Fibroblast of pulmonary artery (primary cell): ENCODE measurements at regions not wholly inside any gene's neighbourhood (a gene's known extent, or its start where the extent isn't known, plus 50 kb on each side); places are given as distances from the start of the nearest gene placed in this dataset.

ENCODE experiments used
- DNase-seq: peaks from one replicate; pipeline ENCODE4 v3.0.0-alpha.2; 2010; ENCODE audit warnings: low read depth
- H3K4me3 ChIP-seq: replicated peaks from 2 replicates; pipeline ENCODE4 v1.5.1; 2011; ENCODE audit warnings: low read depth, mild to moderate bottlenecking, control low read depth, low read length, moderate library complexity
- TF ChIP-seq, protein P1 (sequence below): IDR thresholded peaks from 2 replicates; pipeline ENCODE4 v1.5.1; 2011; ENCODE audit warnings: mild to moderate bottlenecking, control low read depth, low read length, inconsistent platforms; ENCODE audit errors: missing control alignments

DNA sequence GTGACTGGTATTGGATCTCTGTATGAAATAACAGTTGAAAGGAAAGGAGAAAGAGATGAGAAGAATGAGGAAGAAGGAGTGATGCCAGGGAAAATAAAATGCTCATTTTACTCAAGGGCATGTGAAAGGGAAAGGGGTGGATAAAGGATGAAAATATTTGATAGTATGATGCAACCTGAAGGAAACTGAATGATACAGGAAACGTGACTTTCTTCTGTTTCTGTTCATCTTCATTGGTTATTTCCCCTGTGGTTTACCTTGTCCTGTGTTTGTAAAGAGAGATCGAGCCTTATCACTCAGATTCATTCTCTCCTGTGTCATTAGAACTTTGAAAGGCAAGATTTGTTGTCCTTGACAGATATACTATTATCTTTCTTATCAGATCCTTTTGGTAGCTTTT, 243.6 kb upstream of the SLITRK3 start:
- DNase-seq, result peak; percentile 11
- H3K4me3 ChIP-seq, result no peak overlapping the region
- TF ChIP-seq, protein P1, sequence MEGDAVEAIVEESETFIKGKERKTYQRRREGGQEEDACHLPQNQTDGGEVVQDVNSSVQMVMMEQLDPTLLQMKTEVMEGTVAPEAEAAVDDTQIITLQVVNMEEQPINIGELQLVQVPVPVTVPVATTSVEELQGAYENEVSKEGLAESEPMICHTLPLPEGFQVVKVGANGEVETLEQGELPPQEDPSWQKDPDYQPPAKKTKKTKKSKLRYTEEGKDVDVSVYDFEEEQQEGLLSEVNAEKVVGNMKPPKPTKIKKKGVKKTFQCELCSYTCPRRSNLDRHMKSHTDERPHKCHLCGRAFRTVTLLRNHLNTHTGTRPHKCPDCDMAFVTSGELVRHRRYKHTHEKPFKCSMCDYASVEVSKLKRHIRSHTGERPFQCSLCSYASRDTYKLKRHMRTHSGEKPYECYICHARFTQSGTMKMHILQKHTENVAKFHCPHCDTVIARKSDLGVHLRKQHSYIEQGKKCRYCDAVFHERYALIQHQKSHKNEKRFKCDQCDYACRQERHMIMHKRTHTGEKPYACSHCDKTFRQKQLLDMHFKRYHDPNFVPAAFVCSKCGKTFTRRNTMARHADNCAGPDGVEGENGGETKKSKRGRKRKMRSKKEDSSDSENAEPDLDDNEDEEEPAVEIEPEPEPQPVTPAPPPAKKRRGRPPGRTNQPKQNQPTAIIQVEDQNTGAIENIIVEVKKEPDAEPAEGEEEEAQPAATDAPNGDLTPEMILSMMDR, result no peak

DNA sequence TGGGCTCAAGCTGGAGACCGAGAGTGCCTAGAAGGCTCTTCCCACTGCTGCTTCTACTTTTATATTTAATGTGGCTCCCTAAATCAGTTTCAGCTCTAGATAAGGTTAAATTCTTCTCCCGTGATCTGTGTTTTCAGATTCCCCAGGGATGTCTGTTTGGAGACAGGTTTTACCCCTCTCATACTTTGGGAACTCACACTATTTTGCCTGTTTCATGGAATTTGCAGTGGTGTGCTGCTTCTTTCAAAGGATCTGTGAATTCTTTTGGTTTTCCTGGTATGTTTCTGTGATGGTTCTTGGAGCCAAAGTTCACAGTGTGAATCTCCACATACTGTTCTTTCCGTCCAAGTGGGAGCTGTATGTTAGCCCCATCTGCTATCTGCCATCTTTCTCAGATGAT, 238.3 kb upstream of the SLITRK3 start:
- no peak for DNase-seq
- TF ChIP-seq, protein P1, result no peak

DNA sequence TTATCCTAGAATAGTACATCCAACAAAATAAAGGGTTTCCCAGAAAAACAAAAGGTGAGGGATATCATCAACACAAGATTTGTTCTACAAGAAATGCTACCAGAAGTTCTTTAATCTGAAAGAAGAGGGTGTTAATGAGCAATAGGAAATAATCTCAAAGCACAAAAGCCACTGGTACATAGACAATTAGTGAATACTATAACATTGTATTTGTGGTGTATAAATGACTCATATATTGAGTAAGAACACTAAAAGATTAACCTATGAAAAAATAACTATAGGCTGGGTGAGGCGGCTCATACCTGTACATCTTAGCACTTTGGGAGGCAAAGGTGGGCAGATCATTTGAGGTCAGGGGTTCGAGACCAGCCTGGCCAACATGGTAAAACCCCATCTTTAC, 210.2 kb upstream of the SLITRK3 start:
- TF ChIP-seq, protein P1, result no peak
- no peak overlapping the region for H3K4me3 ChIP-seq
- no peak for DNase-seq

More for the DNA sequence above, 238.3 kb upstream of the SLITRK3 start:
- H3K4me3 ChIP-seq, result no peak overlapping the region

DNA sequence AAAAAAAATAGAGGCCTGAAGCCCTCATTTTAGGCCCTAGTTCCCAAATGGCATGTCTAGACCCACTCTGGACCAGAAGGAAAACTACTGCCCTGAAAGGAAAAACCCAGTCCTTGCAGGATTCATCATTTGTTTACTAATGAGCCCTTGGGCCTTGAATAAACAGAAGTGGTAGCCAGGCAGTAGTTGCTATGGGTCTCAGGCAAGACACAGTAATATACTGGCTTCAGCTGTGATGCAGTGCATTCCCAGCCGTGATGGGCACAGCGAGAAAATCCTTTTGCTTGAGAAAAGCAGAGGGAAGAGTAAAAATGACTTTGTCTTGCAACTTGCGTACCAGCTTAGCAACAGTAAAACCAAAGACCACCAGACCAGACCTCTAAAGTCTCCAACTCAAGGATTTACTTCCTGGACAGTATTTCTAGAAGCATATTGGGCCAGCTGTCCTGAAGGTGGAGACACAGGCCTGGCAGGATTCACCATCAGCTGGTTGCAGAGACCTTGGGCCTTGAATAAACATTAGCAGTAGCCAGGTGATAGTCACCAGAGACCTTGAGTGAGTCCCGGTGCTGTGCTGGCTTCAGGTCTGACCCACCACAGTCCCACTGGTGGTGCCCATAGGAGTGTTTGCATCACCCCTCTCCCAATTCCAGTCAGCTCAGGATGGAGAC, 208.3 kb upstream of the SLITRK3 start:
- TF ChIP-seq, protein P1, result no peak
- no peak for DNase-seq
- no peak overlapping the region for H3K4me3 ChIP-seq

DNA sequence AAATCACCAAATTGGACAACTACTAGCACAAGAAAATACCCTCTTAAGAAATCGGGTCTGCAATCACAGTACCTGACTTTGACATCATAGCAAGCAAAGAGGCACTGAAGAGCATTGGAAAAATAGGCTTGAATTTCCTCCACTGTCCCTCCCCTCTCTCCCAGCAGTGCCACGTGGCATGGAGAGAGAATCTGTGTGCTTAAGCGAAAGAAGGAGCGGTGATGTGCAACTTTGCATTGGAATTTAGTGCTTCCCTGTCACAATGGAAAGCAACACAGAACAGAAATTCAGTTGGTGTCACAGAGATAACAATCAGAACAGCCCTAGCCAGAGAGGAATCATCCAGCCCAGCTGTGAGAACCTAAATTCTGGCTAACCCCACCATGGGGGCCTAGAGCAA, 207.5 kb upstream of the SLITRK3 start:
- TF ChIP-seq, protein P1, result no peak
- no peak overlapping the region for H3K4me3 ChIP-seq
- DNase-seq, result no peak

DNA sequence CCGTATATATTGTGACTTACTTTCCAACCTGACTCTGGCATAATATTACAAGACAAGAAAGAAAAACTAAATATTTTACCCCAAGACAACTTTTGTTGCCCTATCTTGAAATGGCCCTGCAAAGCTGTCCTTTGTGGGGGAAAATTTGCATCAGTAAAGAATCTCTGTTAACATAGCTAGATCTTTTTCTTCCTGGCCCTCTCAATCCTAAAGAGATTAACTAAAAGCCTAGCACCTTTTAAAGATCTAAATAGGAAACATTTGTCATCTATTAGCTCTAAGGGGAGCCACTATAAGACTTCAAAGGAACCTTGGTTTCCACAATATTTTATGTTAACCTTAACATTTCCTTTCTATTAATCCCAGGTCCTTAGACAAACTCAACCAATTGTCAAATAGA, 199.0 kb upstream of the SLITRK3 start:
- TF ChIP-seq, protein P1, result no peak
- no peak for DNase-seq
- no peak overlapping the region for H3K4me3 ChIP-seq

DNA sequence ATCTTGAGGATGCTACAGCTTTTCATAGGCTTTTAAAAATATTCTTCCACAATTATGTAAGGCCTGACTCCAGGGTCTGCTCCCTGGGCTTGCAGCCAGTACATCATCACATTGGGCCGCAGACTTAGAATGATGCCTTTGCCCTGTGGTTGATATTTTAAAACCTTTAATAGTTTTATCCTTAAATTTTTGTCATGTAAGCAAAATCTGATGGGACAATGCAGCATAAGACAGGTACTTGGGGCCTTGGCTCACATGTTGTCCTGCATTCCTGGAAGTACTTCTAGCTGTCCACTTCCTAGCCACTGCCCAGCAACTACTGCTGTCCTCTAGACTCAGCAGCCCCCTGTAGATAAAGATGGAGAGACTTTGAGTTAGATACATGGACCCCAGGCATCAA, 197.3 kb upstream of the SLITRK3 start:
- DNase-seq, result no peak
- TF ChIP-seq, protein P1, result no peak
- H3K4me3 ChIP-seq, result no peak overlapping the region
